Body of pancreas (tissue), 4 donors: ENCODE measurements at regions not wholly inside any gene's neighbourhood (a gene's known extent, or its start where the extent isn't known, plus 50 kb on each side); places are given as distances from the start of the nearest gene placed in this dataset.

Source experiments
- POLR2A ChIP-seq, 3 donors: fragments of 450-650 bp; IDR thresholded peaks; one replicate each; pipeline ENCODE4 v1.6.1; 2016; ENCODE audit warnings: antibody characterized with exemption in 3 of 3, mild to moderate bottlenecking in 2 of 3
- TF ChIP-seq, protein P1 (sequence below), 7 experiments: fragments of 450-650 bp in 4 of 7; fragments of 200-600 bp in 3 of 7; sonication (generic) in 3 of 7; IDR thresholded peaks; one replicate each; pipeline ENCODE4 v1.5.1; 2016 to 2019; ENCODE audit warnings: antibody characterized with exemption in 7 of 7

- TF ChIP-seq POLR2A (IDR thresholded peaks at IDR 0.05): no peak
- TF ChIP-seq, protein P1, sequence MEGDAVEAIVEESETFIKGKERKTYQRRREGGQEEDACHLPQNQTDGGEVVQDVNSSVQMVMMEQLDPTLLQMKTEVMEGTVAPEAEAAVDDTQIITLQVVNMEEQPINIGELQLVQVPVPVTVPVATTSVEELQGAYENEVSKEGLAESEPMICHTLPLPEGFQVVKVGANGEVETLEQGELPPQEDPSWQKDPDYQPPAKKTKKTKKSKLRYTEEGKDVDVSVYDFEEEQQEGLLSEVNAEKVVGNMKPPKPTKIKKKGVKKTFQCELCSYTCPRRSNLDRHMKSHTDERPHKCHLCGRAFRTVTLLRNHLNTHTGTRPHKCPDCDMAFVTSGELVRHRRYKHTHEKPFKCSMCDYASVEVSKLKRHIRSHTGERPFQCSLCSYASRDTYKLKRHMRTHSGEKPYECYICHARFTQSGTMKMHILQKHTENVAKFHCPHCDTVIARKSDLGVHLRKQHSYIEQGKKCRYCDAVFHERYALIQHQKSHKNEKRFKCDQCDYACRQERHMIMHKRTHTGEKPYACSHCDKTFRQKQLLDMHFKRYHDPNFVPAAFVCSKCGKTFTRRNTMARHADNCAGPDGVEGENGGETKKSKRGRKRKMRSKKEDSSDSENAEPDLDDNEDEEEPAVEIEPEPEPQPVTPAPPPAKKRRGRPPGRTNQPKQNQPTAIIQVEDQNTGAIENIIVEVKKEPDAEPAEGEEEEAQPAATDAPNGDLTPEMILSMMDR (IDR thresholded peaks at IDR 0.05): no peak
Measured at GRCh38 chr10:78557433-78557925, 511.3 kb upstream of the ZMIZ1 start.
